ENCODE measurements at regions not wholly inside any gene's neighbourhood (a gene's known extent, or its start where the extent isn't known, plus 50 kb on each side); places are given as distances from the start of the nearest gene placed in this dataset.

DNA sequence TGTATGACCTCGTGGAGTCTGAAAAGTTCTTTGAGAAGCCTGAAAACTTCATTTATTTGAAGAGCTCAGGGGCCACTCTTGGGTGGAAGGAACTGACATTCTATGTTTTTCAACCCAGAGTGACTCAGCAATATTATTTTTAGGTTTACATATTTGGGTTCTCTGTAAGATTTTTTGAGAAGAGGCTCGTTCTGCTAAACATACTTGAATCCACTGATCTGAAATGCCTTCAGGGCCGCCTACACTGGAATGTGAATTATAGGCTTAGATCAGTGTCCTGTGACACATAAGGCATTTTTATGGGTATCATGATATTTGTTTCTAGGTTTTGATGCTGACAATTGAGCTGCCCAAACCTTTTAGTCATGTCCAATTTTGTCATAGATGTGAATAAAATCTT lies 86.2 kb downstream of the PSAT1 start:
- no peaks in the 10 kb centered on the region for H3K4me1 ChIP-seq
- no peak overlapping the region for H3K27ac ChIP-seq
- H3K27me3 ChIP-seq: no peaks in the 10 kb centered on the region
- DNase-seq: no peak
- no peaks in the 10 kb centered on the region for H3K9me3 ChIP-seq
- intact Hi-C loops (cut with DNase I): no loop called here
- no peaks in the 10 kb centered on the region for H3K36me3 ChIP-seq
- 57% methylated on average over 3 of the region's 3 CpGs for WGBS, 2 donors
- TF ChIP-seq POLR2A (IDR thresholded peaks at IDR 0.05) (no peak), CTCF (IDR thresholded peaks at IDR 0.05) (no peak)
- H3K4me3 ChIP-seq (replicated peaks in 1 of 3): no peak overlapping the region

GRCh38 chr9:78386348-78386747 lies 89.4 kb downstream of the PSAT1 start:
- no peak for DNase-seq
- intact Hi-C loops (cut with DNase I): no loop called here
- Histone ChIP-seq H3K4me3 (replicated peaks in 1 of 3) (no peak overlapping the region), H3K27ac (no peak overlapping the region), H3K4me1 (no peaks in the 10 kb centered on the region), H3K9me3 (no peaks in the 10 kb centered on the region), H3K27me3 (no peaks in the 10 kb centered on the region), H3K36me3 (no peaks in the 10 kb centered on the region)
- 98 to 100% methylated on average over 1 of the region's 1 CpG for WGBS, 2 donors
- TF ChIP-seq CTCF (IDR thresholded peaks at IDR 0.05): no peak
- TF ChIP-seq POLR2A (IDR thresholded peaks at IDR 0.05): no peak

DNA sequence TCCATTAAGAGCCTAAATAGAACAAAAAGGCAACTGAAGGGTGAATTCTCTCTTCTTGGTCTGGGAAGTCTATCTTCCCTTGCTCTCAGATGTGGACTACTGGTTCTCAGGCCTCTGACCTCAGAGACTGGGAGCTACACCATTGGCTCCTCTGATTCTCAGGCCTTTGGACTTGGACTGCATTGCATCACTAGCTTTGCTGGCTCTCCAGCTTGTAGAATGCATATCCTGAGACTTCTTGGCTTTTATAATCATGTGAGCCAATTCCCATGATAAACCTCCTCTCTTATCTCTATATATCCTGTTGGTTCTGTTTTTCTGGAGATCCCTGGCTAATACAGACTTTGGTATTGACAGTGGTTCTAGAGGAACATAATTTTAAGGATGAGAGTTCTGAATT lies 89.8 kb downstream of the PSAT1 start:
- TF ChIP-seq POLR2A (IDR thresholded peaks at IDR 0.05) (no peak), CTCF (IDR thresholded peaks at IDR 0.05) (no peak)
- H3K36me3 ChIP-seq: no peaks in the 10 kb centered on the region
- intact Hi-C loops (cut with DNase I): no loop called here

GRCh38 chr9:78393340-78393739 lies 96.4 kb downstream of the PSAT1 start:
- DNase-seq: no peak
- H3K27me3 ChIP-seq: no peaks in the 10 kb centered on the region
- no peak overlapping the region for H3K4me3 ChIP-seq (replicated peaks in 1 of 3)
- TF ChIP-seq POLR2A (IDR thresholded peaks at IDR 0.05): no peak
- TF ChIP-seq CTCF (IDR thresholded peaks at IDR 0.05): no peak
- no peaks in the 10 kb centered on the region for H3K4me1 ChIP-seq
- H3K9me3 ChIP-seq: no peaks in the 10 kb centered on the region
- 84 to 85% methylated on average over 2 of the region's 2 CpGs for whole genome bisulfite sequencing, 2 donors
- no peaks in the 10 kb centered on the region for H3K36me3 ChIP-seq
- intact Hi-C loops (cut with DNase I): no loop called here
- no peak overlapping the region for H3K27ac ChIP-seq

More for the DNA sequence above, 89.8 kb downstream of the PSAT1 start:
- H3K4me3 ChIP-seq (replicated peaks in 1 of 3): no peak overlapping the region
- H3K27me3 ChIP-seq: no peaks in the 10 kb centered on the region
- no peaks in the 10 kb centered on the region for H3K9me3 ChIP-seq
- H3K4me1 ChIP-seq: no peaks in the 10 kb centered on the region
- H3K27ac ChIP-seq: no peak overlapping the region
- DNase-seq: no peak

DNA sequence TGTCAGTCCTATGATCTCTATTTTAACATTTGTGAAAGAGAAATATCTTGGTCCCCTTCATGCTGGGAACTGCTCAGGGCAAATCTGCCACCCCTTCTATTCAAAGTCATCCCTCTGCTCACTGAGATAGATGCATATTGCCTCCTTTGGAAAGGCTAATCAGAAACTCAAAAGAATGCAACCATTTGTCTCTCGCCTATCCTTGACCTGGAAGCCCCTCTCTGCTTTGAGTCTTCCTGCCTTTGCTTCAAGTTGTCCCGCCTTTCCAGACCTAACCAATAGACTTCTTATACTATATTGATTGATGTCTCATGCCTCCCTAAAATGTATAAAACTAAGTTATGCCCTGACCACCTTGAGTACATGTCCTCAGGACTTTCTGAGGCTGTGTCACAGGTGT lies 97.0 kb downstream of the PSAT1 start:
- no peaks in the 10 kb centered on the region for H3K4me1 ChIP-seq
- no peaks in the 10 kb centered on the region for H3K9me3 ChIP-seq
- WGBS, 2 donors: 90 to 94% methylated on average over 2 of the region's 2 CpGs
- no peak for DNase-seq
- no peaks in the 10 kb centered on the region for H3K27me3 ChIP-seq
- no peak overlapping the region for H3K4me3 ChIP-seq (replicated peaks in 1 of 3)
- no peaks in the 10 kb centered on the region for H3K36me3 ChIP-seq
- TF ChIP-seq CTCF (IDR thresholded peaks at IDR 0.05) (no peak), POLR2A (IDR thresholded peaks at IDR 0.05) (no peak)
- intact Hi-C loops (cut with DNase I): no loop called here
- no peak overlapping the region for H3K27ac ChIP-seq

Measured in thyroid gland (tissue), 4 donors.